HTR-8/SVneo (cell line): ENCODE measurements at regions not wholly inside any gene's neighbourhood (a gene's known extent, or its start where the extent isn't known, plus 50 kb on each side); places are given as distances from the start of the nearest gene placed in this dataset.
A peak's percentile ranks its signal among the peaks of the same experiment; 100 is the strongest.
"Not testable (repeated sequence)": the region's sequence is repeated elsewhere in the genome, so short reads cannot be mapped to it uniquely, and the experiment has no call there.

Experiments used
- DNase-seq: peaks from one replicate; pipeline ENCODE4 v3.0.0; 2011; ENCODE audit warnings: low spot score, mixed read lengths; ENCODE audit not compliant: insufficient read length
- FAIRE-seq: peaks from 2 replicates; lab custom pipeline; 2011; peaks lifted over from hg19 to GRCh38; lab: Jason Lieb, UNC

DNA sequence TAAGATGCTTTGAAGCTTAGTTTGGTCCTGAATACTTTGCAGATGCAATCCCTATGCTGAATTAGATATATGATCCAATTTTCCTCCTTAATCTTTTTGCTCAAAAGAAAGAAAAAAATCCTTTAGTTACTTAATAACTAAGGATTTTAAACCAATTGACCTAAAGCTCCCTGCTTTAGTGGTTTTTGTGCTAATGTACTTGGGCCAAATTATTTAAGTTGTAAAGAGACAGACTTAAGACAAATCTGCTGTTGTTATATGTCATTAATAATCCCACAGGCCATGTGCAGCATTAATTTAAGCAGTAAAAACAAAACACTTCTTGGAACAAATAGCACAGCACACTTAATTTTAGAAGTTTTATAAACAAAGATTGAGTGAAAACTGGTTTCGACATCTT lies 776.1 kb upstream of the SEMA6D start:
- DNase-seq (no peak), FAIRE-seq (no peak)

- DNase-seq: no peak
Observed at GRCh38 chr15:46946953-46947352, 770.4 kb upstream of the SEMA6D start.

DNA sequence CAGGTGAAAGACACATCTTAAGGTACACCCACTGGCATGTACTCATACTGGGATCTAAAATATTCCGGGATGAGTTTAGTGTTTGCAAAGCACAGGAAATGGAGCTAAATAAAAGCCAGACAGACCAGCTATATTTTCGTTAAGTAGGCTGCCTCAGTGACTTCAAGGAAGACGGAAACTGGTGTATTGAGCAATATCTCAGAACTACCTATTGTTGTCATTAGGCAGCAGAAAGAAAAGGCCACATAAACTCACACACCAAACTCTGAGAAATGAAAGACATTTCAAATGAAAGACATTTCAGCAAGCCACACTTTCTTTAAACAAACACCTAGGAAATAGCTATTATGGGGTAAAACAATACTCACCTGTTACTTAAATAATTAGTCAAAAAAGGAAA lies 761.7 kb upstream of the SEMA6D start:
- FAIRE-seq (no peak), DNase-seq (no peak)

More at GRCh38 chr15:46946953-46947352, 770.4 kb upstream of the SEMA6D start:
- no peak for FAIRE-seq

DNA sequence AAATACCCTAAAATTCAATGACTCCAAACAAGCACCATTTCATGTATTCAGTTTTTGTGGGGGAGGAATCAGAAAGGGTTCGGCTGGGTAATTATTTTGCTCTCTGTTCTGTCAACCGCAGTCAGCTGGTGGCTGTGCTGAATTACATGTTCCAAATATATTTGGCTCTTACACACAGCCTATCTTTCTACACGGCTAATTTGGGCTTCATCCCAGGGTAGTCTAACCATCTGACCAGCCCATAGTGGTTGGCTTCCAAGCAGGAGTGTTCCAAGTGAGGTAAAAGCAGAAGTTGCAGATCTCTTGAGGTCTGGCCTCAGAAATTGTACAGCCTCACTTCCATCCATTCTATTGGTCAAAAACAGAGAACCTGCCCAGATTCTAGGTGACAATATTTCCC lies 760.8 kb upstream of the SEMA6D start:
- FAIRE-seq: no peak
- no peak for DNase-seq

GRCh38 chr15:46956881-46957280 lies 760.4 kb upstream of the SEMA6D start:
- DNase-seq (no peak), FAIRE-seq (no peak)

GRCh38 chr15:46960581-46960980 lies 756.7 kb upstream of the SEMA6D start:
- no peak for FAIRE-seq
- no peak for DNase-seq

DNA sequence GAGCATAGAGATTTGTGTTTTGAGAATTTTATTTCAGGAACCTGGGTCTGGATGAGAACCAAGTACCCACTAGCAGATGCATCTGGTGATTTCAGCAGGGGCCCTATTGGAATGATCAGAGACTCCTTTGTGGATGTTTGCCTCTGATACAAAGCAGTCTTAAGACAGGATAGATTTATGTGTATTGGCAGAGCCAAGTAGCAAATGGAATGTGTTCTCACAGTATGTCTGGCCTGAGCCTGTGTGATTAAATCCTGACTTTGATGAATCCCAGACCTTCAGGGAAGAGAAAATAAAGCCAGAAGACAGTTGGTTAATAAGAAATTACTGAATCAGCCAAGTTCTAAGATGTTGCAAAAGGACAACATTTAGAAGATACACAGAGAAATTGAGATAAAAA lies 755.5 kb upstream of the SEMA6D start:
- DNase-seq (peak; percentile 1), FAIRE-seq (no peak)

- not testable (repeated sequence) for FAIRE-seq, DNase-seq
Observed at GRCh38 chr15:46988055-46988454, 729.2 kb upstream of the SEMA6D start.

- no peak for DNase-seq
- FAIRE-seq: no peak
Observed at GRCh38 chr15:46996359-46996758, 720.9 kb upstream of the SEMA6D start.

GRCh38 chr15:46997501-46997900 lies 719.8 kb upstream of the SEMA6D start:
- no peak for FAIRE-seq
- no peak for DNase-seq

- FAIRE-seq: no peak
Observed at GRCh38 chr15:47003568-47003967, 713.7 kb upstream of the SEMA6D start.

DNA sequence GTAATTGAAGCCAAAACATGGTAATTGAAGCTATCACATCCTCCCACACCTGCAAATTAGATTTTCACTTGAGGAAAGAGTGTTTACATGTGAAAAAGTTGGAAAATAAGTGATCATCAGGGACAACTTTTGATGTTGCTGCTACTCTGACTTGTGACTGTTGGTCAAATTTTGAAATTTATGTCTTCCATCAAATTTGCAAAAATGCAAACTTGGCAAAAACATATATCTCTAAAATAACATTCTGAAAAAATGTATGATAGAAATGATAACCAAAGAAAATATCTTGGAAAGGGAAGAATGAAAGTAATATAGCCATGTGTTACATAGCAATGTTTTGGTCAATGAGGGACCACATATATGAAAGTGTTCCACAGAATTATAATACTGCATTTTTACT lies 703.9 kb upstream of the SEMA6D start:
- DNase-seq: no peak
- no peak for FAIRE-seq

More at GRCh38 chr15:47003568-47003967, 713.7 kb upstream of the SEMA6D start:
- DNase-seq: no peak

- DNase-seq (no peak), FAIRE-seq (no peak)
Observed at GRCh38 chr15:47027322-47027946, 689.9 kb upstream of the SEMA6D start.

GRCh38 chr15:47035475-47036406 lies 681.6 kb upstream of the SEMA6D start:
- DNase-seq: no peak

DNA sequence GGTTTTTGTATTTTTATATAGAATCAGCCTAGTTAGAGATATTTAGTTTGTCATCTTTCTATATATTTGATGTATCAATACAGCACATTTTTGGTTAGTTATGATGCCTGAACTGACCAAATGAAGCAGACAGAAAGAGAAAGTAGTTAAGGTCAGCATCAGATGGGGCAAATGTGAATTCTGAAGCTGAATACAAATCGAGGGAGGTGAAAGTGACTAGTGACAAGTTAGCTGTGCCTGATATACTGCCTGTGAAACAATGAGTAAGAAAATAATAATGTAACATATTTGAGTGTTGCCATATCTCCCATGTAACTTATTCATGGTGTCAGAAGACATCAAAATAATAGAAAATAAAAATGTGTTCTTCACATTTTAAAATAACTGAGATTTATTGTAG lies 680.3 kb upstream of the SEMA6D start:
- DNase-seq: no peak
- no peak for FAIRE-seq

More at GRCh38 chr15:47035475-47036406, 681.6 kb upstream of the SEMA6D start:
- FAIRE-seq: no peak

DNA sequence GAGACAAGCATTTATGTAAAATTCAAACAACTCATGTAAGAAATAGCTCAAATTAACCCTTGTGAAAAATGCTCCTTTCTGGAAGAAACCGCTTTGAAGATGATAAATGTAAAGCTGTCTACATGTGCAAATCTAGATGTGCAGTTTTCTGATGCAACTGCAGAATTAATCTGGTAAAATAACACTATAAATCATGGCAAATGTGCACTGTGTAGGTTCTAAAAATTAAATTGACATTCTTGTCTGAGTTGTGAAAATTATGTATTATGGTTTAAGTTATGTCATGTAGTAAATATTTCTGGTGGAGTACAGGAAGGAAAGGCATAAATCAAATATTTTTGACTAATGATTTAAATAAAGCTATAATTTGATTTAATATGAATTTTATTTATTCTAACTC lies 678.1 kb upstream of the SEMA6D start:
- FAIRE-seq: no peak
- no peak for DNase-seq

DNA sequence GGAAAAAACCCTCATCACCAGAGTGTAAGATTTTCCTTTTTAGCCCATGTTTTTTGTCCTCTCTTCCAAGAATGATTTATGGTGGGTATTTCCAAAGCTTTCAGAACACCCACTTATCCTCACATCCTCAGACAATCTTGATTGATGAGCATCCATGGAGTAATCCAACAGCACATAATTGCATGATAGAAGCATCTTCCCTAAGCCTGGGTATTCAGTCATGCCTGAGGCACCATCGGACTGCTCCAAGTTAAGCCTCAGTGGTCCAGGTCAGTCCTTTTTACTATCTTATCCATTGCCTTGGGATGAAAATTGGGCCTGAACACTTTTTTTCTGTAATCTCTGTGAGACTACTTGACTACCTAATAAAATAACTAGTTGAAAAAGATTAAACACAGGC lies 676.0 kb upstream of the SEMA6D start:
- FAIRE-seq: no peak

DNA sequence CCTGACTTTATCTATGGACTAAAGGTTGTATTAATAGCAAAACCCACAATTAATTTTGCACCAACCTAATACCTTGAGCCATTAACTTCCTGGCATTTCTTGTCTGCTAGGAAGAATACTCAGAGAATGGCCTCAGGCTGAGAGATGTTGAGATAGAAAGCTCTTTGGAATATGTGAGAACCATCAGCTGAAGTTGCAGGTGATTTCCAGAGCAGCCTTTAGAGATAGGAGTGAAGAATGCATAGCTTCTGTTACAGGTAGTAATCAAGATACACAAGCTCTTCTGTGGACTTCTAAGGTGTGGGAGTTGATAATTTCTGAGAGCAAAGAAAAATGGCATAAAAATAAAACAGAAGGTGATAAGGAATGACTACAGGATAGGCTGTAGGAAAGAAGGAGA lies 669.3 kb upstream of the SEMA6D start:
- not testable (repeated sequence) for FAIRE-seq, DNase-seq

More for the DNA sequence above, 676.0 kb upstream of the SEMA6D start:
- DNase-seq: no peak

GRCh38 chr15:47066392-47066791 lies 650.9 kb upstream of the SEMA6D start:
- FAIRE-seq (no peak), DNase-seq (no peak)

DNA sequence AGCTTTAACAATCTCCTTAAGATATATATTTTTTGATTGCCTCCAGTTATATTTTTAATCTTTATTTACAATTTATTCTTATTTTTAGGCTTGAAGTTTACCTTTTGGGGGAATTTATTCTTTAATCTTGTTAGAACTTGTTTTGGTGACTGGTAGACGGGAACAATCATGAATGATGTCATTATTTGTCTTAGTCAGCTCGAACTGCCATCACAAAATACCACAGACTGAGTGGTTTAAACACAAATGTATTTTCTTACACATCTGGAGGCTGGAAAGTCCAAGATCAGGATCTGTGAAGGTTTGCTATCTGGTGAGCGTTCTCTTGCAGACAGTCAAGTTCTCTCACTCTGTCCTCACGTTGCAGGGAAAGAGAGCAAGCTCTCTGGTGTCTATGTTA lies 639.5 kb upstream of the SEMA6D start:
- not testable (repeated sequence) for DNase-seq, FAIRE-seq

DNA sequence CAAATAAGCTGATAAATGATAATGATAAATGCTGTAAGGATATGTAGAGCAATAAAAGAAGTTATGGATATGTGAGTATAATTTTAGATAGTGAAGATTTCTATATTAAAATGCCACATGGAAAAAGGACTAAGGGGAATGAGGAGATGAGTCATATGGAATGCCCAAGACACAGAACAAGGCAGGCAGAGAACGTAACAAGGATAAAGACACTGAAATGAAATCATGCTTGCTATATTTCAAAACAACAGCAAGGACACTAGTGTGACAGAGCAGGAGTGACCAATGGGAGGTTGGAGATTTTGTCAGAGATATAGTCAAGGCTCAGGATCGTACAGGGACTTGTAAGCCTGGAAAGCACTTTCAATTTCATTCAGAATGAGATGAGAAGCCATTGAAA lies 621.5 kb upstream of the SEMA6D start:
- FAIRE-seq (no peak), DNase-seq (peak; percentile 1)
